HepG2 (cell line): ENCODE measurements at regions not wholly inside any gene's neighbourhood (a gene's known extent, or its start where the extent isn't known, plus 50 kb on each side); places are given as distances from the start of the nearest gene placed in this dataset.

Experiments
- GTF3A ChIP-seq: sonication (generic); formaldehyde crosslinking; conservative IDR thresholded peaks from 2 replicates; pipeline ENCODE4 v1.4.0; 2020; ENCODE audit warnings: mild to moderate bottlenecking, missing genetic modification reagents
- HOXA9 ChIP-seq: sonication (generic); formaldehyde crosslinking; IDR thresholded peaks from 2 replicates; pipeline ENCODE4 v1.8.1; 2022; ENCODE audit warnings: missing genetic modification reagents, mild to moderate bottlenecking, moderate library complexity, borderline replicate concordance
- NONO ChIP-seq, 2 experiments: fragments of 450-650 bp in 1 of 2; sonication (generic) in 1 of 2; formaldehyde crosslinking in 1 of 2; IDR thresholded peaks in 1 of 2; conservative IDR thresholded peaks in 1 of 2; 2 replicates each; pipeline versions ENCODE4 v1.6.1 to v1.8.0; 2017 to 2022; ENCODE audit warnings: mild to moderate bottlenecking in 1 of 2, missing genetic modification reagents in 1 of 2, moderate library complexity in 1 of 2
- SCMH1 ChIP-seq: sonication (generic); formaldehyde crosslinking; IDR thresholded peaks from 2 replicates; pipeline ENCODE4 v1.9.0; 2021; ENCODE audit warnings: missing genetic modification reagents, mild to moderate bottlenecking, borderline replicate concordance
- SRSF9 ChIP-seq: fragments of 200-400 bp; formaldehyde crosslinking; IDR thresholded peaks from 2 replicates; pipeline ENCODE4 v1.6.1; 2018; ENCODE audit warnings: borderline replicate concordance, mild to moderate bottlenecking, low read depth, low read length; ENCODE audit not compliant: insufficient read depth, poor library complexity, severe bottlenecking
- ZKSCAN8 ChIP-seq: IDR thresholded peaks from 2 replicates; pipeline ENCODE4 v1.6.1; 2016; ENCODE audit warnings: borderline replicate concordance, missing genetic modification reagents, missing compliant biosample characterization
- ZNF207 ChIP-seq: fragments of 450-650 bp; IDR thresholded peaks from 2 replicates; pipeline ENCODE4 v1.6.1; 2016; ENCODE audit warnings: antibody characterized with exemption, borderline replicate concordance
- TF ChIP-seq, protein P1 (sequence below): sonication (generic); formaldehyde crosslinking; IDR thresholded peaks from 2 replicates; pipeline ENCODE4 v1.5.0; 2020; ENCODE audit warnings: mild to moderate bottlenecking, missing genetic modification reagents
- TF ChIP-seq, protein P2 (sequence below): sonication (generic); formaldehyde crosslinking; IDR thresholded peaks from 2 replicates; pipeline ENCODE4 v1.4.0; 2020; ENCODE audit warnings: missing genetic modification reagents
- TF ChIP-seq, protein P3 (sequence below): IDR thresholded peaks from 2 replicates; pipeline ENCODE4 v1.6.1; 2018; ENCODE audit warnings: missing genetic modification reagents, mild to moderate bottlenecking, missing compliant biosample characterization
- TF ChIP-seq, protein P4 (sequence below): IDR thresholded peaks from 2 replicates; pipeline ENCODE4 v1.6.1; 2016; ENCODE audit warnings: missing genetic modification reagents, missing compliant biosample characterization

DNA sequence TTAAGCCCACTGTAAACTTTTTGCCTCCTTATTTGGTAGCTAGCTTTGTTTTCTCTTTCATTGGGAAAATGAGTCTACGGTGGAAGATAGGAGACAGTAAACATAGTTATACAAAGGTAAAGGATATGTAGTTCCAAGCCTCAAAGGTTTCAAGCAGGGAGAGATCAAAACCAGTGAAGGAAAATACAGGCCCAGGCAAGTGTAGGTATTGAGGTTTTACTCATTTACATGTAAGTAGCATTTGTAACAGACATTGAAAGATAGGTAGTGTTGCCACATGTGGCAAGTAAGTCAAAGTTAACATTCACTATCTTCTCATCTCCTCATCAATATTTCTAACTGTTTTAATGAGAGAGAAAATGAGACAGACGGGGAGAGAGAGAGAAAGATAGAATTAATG is 136.5 kb downstream of the RTL3 start (continued):
- TF ChIP-seq SRSF9 (no peak), HOXA9 (CRISPR knock-in tag) (no peak), GTF3A (no peak), NONO (IDR thresholded peaks at IDR 0.05) (no peak), NONO (CRISPR knock-in tag; conservative IDR thresholded peaks at IDR 0.05) (no peak), ZNF207 (no peak), SCMH1 (no peak), ZKSCAN8 (no peak)
- TF ChIP-seq, protein P1, sequence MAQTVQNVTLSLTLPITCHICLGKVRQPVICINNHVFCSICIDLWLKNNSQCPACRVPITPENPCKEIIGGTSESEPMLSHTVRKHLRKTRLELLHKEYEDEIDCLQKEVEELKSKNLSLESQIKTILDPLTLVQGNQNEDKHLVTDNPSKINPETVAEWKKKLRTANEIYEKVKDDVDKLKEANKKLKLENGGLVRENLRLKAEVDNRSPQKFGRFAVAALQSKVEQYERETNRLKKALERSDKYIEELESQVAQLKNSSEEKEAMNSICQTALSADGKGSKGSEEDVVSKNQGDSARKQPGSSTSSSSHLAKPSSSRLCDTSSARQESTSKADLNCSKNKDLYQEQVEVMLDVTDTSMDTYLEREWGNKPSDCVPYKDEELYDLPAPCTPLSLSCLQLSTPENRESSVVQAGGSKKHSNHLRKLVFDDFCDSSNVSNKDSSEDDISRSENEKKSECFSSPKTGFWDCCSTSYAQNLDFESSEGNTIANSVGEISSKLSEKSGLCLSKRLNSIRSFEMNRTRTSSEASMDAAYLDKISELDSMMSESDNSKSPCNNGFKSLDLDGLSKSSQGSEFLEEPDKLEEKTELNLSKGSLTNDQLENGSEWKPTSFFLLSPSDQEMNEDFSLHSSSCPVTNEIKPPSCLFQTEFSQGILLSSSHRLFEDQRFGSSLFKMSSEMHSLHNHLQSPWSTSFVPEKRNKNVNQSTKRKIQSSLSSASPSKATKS (CRISPR knock-in tag): no peak
- TF ChIP-seq, protein P2, sequence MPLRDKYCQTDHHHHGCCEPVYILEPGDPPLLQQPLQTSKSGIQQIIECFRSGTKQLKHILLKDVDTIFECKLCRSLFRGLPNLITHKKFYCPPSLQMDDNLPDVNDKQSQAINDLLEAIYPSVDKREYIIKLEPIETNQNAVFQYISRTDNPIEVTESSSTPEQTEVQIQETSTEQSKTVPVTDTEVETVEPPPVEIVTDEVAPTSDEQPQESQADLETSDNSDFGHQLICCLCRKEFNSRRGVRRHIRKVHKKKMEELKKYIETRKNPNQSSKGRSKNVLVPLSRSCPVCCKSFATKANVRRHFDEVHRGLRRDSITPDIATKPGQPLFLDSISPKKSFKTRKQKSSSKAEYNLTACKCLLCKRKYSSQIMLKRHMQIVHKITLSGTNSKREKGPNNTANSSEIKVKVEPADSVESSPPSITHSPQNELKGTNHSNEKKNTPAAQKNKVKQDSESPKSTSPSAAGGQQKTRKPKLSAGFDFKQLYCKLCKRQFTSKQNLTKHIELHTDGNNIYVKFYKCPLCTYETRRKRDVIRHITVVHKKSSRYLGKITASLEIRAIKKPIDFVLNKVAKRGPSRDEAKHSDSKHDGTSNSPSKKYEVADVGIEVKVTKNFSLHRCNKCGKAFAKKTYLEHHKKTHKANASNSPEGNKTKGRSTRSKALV (CRISPR knock-in tag): no peak
- TF ChIP-seq, protein P3, sequence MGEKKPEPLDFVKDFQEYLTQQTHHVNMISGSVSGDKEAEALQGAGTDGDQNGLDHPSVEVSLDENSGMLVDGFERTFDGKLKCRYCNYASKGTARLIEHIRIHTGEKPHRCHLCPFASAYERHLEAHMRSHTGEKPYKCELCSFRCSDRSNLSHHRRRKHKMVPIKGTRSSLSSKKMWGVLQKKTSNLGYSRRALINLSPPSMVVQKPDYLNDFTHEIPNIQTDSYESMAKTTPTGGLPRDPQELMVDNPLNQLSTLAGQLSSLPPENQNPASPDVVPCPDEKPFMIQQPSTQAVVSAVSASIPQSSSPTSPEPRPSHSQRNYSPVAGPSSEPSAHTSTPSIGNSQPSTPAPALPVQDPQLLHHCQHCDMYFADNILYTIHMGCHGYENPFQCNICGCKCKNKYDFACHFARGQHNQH: no peak
- TF ChIP-seq, protein P4, sequence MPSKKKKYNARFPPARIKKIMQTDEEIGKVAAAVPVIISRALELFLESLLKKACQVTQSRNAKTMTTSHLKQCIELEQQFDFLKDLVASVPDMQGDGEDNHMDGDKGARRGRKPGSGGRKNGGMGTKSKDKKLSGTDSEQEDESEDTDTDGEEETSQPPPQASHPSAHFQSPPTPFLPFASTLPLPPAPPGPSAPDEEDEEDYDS: no peak
